ENCODE measurements at regions not wholly inside any gene's neighbourhood (a gene's known extent, or its start where the extent isn't known, plus 50 kb on each side); places are given as distances from the start of the nearest gene placed in this dataset.

DNA sequence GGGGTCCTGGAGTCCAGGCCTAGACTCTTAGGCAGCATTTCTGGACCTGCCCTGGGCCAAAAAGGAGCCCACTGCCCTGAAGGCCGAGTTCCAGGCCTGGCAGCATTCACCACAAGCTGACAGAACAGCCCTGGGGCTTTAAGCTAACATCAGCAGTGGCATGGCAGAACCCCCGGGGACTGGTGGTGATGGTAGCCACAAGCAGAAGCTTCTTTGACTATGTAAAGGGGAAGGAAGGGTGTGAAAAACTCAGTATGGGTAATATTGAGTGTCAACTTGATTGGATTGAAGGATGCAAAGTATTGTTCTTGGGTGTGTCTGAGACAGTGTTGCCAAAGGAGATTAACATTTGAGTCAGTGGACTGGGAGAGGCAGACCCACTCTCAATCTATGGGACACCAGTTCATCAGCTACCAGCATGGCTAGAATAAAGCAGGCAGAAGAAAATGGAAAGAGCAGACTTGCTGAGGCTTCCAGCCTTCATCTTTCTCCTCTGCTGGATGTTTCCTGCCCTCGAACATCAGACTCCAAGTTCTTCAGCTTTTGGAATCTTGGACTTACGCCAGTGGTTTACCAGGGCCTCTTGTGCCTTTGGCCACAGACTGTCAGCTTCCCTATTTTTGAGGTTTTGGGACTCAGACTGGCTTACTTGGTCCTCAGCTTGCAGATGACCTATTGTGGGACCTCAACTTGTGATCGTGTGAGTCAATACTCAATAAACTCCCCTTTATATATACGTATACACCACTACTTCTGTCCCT, 661.0 kb upstream of the C9orf72 start:
- DNase-seq = no peak

DNA sequence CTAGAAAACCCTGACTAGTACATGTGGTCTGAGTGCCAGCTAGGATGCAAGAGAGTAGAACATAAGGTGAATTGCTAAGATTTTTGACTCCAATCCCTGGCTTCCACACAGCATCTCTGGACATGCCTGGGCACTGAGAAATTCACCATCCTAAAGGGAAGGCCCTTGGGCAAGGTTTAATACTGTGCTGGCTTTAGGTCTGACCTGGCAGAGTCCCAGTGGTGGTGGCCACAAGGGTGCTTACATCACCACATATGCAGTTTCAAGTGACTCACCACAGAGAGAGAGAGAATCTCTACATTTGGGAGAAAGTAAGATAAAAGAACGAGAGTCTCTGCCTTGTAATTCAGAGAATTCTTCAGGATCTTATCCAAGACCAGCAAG, 661.6 kb upstream of the C9orf72 start:
- DNase-seq = no peak

DNA sequence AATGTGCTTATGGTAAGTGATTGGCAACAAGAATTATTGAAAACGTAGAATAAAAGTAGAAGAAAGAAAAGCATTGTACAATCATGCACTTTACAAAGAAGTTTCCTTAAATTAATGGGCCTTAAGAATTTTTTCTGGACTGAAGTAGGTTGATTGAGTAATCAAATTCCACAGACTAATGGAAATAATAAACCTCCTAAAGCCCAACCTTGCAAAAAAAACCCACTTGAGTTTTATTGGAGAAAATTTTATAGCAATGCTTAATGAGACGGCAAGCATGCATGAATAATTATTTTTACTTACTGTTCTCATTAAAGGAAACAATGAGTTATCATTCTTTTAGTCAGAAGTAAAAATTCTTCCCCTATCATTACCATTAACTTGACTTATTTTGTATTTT, 676.1 kb upstream of the C9orf72 start:
- DNase-seq = no peak

DNA sequence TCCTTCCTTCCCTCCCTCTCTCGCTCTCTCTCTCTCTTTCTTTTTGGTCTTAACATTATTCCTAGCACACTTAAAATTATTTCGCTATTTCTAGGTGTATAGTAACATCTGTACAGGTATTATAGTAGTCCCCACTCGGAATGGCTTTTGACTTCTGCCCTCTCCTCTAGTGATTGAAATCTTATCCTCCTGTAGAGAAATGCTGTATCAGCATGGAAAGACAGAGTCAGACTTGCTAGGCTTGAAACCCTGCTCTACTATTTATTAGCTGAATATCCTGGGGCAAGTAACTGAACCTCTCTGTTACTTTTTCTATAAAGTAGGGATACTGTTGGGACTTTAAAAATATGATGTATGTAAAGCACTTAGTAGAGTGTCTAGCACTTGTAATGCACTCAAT, 681.9 kb upstream of the C9orf72 start:
- DNase-seq = no peak

DNA sequence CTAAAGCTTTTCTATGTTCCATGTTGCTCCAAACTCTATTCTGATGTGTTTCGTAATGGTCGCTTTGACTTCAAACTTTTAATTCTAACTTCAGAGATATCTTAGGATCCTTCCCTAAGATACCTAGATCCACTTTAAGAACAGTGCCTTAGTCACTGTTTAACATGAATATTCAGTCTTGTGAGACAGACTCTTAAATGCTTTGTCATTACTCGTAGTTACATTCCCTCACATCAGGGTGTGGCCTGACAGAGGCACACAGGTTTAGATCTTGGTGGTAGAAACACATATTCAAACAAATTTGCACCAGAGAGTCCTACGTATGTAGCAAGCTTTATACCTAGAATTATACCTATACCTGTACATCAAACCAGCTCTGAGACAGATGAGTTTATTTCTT, 687.0 kb upstream of the C9orf72 start:
- DNase-seq = no peak

DNA sequence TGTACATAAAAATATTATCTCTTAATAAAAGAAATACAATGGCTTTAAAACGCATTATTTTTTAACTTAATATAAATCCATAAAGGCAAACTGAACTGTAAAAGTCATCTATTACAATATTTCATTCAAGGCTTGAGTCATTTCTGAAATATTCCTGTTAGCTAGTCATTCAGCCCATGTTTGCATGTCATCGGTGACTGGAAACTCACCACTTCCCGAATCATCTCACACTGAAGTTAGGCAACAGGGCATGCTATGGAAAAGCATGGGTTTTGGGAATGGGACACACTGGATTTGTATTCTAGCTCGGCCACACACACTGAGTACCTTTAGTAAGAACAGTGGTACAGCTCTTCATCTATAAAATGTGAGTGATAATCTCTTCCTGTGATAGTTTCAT, 691.1 kb upstream of the C9orf72 start:
- no peak for DNase-seq

DNA sequence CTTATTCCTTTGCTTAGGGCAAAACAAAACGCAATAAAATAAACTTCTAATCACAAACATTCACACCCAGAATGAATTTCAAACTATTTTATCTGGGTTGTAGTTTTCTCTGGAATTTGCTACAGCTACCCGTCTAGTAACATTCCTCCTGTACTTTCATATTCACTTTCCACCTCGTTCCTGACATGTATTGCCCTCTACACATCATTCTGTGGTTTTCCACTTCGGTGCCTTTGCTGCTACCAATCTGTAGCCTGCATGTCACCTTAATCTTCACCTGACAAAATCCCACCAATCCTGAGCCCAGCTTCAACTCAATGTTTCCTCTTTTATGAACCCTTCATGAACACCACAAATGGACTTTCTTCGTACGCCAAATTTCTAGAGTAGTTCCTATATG, 694.1 kb upstream of the C9orf72 start:
- no peak for DNase-seq

DNA sequence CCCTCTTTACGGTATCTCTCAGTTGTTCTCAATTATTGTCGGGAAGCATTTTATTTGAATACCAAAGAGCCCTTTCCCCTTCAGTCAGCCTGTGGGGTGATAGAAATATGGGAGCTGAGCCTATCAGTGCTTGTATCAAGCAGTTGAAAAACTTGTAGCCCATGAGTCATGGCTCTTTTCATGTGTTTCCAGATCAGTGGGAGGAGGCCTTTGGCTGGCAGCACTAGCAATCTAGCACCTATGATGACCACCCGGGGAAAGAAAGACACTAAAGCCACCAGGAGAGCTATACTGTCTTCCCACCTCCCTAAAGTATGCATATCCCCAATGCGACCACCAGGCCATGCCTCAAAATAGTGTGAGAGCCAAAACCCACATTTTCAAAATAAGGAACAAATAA, 696.9 kb upstream of the C9orf72 start:
- DNase-seq = no peak

DNA sequence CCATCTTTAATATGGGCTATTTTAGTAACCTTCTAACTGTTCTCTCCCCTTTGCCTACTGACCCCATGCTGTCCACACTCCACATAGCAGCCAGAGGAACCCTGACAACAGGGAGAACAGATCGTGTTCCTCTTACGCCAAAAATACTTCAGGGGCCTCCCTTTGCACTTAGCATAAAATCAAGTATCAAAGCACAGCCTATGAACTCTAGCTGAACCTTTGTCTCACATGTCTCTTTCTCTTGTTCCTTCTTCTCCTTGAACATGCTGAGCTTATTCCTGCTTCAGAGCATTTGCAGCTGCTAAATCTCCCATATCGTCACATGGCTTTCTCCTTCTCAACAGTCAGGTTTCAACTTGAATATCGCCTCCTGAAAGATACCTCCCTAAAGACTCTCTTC, 698.8 kb upstream of the C9orf72 start:
- no peak for DNase-seq

DNA sequence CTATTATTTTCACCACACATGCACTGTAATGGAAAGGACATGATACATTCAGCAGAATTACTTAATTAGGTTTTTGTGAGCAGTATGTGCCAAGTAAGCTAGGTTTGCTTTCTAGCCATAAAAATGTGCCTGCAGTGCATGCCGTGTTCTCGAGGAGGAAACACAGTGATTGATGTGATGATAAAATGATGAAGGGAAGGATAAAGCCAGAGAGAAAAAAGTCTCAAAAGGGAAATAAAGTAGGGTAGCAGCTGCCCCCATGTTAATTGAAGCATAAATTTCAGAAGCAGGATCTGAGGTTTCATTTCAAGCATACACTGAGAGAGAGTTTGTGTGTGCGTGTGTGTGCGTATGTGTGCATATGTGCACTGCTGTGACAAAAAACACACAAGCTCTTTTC, 714.2 kb upstream of the C9orf72 start:
- DNase-seq = no peak

DNA sequence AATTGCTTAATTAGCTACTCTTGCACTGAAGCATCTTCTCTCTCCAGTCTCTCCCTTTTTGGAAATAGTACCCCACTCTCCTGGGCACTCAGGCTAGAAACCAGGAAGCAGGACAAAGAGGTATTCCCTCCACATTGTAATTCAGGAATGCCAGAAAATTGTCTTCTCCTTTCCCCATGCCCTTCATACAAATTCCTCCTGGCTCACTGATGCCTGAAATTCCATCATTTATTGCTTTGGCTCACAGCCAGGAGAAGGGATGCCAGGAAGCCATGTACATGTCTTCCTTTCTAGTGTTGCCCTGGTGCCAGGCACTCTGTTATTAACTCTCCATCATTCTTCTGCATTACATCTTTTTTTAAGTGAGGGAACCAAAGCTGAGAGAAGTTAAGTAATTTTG, 716.5 kb upstream of the C9orf72 start:
- DNase-seq = no peak

DNA sequence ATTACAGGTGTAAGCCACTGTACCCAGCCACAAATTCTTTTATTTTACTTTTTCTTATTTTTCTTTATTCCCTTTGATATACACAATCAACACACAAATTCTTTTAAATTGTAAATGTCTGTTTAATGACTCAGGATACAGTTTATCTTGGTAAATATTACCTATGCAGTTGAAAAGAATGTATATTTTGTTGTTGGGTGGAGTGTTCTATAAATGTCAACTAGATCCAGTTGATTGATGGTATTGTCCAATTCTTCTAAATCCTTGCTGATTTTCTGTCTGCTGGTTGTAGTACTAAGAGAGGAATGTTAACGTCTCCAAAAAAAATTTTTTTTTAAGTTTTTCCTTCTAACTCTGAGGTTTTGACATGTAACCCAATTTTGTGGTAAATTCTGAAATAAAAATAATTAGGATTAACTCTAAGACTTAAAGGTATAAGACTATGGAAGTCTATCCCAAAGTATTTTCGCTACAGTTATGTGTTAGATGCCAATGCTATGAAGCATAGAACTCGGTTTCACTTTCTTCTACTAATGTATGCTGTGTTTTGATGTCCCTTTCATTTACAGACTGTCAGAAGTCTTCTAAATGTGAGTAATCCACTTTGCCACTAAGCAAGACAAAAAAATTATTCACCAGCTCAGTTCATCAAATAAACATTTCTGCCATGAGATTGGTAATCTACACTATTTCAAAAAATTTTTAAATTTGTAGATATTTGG, 720.2 kb upstream of the C9orf72 start:
- DNase-seq = no peak

DNA sequence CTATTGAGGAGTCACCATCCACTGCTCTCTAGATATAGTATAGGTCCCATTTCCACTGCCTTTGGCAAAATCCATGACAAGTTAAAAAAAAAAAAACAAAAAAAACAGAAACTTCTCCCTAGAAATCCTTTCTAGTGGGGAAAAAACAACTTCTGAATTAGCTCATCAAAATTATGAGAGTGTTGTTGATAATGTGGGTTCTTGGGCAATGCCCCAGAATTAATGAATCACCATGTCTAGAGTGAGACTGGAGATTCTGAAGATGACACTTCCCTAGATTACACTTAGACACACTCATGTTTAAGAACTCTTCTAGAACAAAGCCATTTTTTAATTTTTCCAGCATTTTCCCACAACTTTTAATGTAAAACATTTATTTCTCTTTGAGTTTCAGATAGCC, 728.0 kb upstream of the C9orf72 start:
- DNase-seq = no peak

DNA sequence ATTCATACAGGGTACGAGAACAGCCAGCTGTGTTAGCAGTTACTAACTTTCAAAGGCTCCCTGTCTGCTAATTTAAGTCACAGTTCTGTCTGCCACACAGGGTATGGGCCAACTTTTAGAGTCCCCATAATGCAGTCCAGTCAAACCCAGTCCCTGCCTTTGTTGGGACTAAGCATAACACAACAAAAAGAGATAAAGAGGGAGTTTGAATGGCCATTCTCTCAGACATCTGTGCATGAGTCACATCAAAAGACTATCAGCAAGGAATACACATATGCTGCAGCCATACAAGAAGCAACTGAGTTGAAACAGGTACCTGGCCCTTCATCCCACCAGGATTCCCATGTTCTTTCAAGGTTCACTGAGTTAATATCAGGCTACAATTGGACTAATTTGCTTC, 744.5 kb upstream of the C9orf72 start:
- no peak for DNase-seq

DNA sequence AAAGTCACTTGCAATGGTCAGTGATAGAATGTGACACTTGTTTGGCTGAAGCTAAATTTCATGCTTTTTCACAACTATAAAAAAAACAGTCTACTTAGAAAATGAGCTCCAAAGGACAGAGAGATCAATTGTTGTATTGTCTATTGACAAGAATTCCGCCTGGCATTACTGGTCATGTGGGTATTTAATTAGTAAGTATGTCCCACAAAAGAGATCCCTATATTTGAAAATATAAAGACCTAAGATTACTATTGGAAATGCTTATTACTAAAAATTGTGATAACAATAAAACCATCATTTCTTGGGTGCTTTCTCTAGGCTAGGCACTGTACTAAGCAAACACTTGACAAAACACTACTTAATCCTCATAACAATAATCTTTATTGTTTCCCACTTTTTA, 745.2 kb upstream of the C9orf72 start:
- DNase-seq = no peak

DNA sequence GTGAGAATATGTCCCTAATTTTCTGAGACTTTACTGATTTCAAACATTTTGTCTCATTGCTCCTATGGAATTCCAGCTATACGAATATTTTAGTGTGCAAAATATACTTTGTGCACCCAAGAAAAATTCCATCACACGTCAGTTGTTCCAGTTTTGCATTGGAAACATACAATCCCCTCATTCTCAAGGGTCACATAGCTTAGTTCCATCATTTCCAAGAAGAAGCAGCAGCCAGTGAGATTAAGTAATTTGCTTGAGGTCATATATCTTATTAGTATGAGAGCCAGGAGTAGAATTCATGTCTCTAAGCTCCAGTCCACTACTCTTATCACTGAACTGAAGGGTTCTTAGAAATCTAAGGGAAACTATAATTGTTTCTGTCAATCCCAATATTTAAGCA, 746.7 kb upstream of the C9orf72 start:
- DNase-seq = no peak

DNA sequence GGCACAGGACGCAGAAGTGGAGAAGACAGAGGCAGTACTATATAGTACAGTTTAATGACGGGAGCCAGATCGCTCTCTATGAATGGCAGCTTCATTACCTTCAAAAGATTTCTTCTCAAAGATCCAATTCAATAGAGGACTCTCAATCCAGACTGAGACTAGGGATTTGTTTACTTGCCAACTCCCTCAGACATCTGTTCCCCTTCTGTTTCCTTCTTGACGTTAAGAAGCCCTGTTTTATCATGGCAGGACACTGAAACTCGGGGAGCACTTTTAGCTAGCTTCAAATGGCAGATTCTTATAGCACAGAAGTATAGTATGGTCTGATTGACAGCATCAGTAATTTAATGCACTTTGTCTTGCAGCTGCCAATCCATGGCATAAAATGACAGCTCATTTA, 747.3 kb upstream of the C9orf72 start:
- no peak for DNase-seq

DNA sequence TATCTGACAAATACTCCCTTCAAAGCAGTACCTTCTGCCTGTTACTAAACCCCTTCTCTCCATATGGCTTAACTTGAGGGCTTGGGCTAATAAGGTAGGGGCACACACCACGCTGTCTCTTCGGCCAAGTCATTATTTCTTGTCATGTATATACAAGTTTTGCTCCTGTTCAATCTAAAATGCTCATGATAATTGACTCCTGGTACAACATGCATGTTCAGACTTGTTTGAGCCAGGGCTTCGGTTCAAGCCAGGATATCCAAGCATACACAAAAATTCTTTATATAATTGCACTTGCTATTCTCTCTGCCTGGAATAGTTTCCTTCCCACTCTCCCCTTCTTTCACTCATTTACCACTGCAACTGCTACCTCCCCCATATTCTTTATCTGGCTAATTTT, 756.0 kb upstream of the C9orf72 start:
- DNase-seq = no peak

DNA sequence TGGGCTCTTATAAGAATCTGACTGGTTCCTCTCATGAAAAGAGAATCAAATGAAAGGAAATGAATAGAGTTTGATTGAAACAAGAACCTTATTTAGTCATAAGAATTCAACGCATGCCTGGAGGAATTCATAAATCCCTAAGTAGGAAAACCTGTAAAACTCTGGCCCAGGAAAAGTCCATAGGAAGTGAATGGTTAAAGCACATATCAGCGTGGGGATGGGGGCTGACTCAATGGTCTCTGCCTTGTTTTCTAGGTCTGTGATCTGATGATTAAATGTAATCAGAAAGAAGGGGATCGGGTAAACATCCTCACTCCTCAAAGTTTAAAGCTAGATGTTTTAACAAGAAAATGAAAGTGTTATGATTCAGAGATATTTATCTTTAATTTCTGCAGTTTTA, 759.4 kb upstream of the C9orf72 start:
- DNase-seq = no peak

DNA sequence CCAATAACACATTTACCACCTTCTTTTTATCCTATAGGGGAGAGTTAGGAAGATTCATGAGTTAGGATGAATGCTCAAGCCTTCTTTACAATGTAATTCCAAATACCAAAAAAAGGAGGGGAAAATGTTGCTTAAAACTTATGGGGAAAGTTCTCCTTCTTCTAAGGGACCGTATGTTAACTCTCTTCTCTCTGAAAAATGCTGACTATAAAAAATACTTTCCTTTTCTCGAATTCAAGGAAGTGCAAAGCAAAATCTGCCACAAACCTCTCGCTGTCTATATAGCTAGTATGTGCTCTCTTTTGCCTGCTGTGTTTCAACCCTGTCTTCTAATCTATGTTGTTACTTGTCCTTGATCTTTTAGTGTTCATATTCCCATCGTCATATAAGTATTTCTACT, 768.6 kb upstream of the C9orf72 start:
- no peak for DNase-seq

DNA sequence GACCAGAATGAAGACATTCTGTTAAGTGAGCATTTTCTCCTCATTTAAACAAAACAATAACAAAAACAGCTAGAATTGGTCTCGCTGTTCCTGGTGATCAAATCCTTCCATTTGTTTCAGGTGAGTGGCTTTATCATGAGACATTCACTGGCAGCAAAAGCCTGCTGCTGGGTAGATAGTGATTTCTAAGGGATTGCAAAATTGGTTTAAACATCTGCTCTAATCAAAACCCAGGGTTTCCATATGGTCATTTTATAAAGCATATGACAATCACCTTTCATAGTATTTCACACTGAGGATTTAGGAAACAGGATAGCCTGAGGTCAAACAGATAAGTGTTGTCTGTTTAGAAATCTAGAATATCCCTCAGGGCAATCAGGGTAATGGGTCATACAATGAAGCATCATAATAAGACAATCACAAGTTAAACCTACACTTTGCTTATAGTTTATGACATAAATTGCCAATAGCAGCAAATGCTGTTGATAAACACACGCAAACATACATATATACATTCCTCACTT, 769.6 kb upstream of the C9orf72 start:
- DNase-seq = no peak

DNA sequence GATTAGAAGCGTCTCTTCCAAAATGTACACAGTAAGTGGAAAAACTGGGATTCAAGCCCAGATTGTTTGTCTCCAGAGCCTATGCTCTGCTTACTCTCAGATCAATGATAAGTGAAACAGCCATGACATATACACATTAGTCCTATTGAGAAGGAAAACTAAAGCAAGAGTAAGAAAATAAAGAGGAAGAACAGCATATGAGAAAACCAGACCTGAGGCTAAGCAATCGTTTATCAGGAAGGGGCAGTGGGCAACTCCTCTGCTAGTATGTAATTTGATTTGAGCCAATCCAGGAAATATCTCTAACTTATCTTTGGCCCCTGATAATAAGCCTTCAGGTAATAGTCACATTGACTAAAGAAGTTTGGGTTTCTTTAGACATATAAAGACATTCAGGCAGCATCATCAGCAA, 789.9 kb upstream of the C9orf72 start:
- DNase-seq = no peak

DNA sequence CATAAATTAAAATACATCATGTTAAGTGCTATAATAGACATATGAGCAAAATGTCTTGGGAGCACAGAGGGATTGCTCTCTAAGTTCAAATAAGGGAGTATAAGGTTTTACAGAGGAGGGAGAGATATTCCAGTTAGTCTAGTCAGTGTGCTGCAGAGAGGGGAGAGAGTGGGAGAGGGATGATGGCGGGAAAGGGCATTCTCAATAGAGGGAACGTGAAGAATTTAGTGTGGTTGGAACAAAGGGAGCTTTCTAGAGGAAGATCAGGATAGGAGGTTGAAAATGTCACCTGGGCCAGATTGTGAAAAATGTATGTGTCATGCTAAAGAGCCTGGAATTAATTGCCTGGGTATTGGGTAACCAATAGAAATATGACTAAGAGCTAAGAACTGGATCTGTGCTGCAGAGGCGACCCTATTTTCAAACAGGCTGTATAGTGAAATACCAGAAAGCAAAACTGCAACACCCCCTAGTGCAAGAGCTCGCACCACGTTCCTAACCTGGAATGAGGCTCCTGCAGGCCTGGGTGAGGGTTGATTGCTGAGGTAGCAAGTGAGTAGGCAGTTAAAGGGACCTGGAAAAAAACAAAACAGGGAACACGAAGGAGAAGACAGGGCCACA, 791.8 kb upstream of the C9orf72 start:
- DNase-seq = no peak

DNA sequence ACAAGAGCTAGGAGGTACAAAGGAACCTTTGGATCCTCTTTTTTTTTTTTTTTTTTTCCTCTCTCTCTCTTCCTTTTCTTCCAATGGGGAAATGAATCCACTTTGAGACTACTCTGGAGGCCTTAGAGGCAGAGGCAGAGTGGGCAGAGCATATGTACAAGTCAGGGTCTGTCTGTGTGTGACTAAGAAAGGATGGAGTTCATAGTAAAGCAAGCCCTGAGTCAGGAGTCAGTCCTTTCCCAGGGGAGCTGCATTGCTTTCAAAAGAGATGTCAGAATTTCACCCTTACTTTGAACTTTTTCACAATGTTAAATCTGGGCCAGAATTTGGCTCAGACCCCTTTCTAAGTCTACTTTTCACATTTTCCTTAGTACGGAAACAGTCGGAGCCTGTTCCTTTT, 792.4 kb upstream of the C9orf72 start:
- DNase-seq = no peak
